GM23338 (cell line): ENCODE measurements at regions not wholly inside any gene's neighbourhood (a gene's known extent, or its start where the extent isn't known, plus 50 kb on each side); places are given as distances from the start of the nearest gene placed in this dataset.

Experiments used
- ATAC-seq: fragments of 200-7000 bp; cut with Tn5 transposase; 3 replicates; pipeline ENCODE4 v1.9.1; 2020
- DNase-seq: peaks from one replicate; pipeline ENCODE4 v3.0.0-alpha.2; 2015; ENCODE audit warnings: low spot score
- H2AFZ ChIP-seq: fragments of 200-600 bp; sonication (generic); 2 replicates; pipeline ENCODE4 v1.8.0; 2016; ENCODE audit warnings: antibody characterized with exemption, mild to moderate bottlenecking, moderate library complexity
- H3F3A ChIP-seq: fragments of 200-600 bp; sonication (generic); replicated peaks from 2 replicates; pipeline ENCODE4 v1.8.0; 2017; ENCODE audit warnings: antibody characterized with exemption, mixed run types, low read depth
- H3K27ac ChIP-seq: fragments of 200-600 bp; sonication (generic); 2 replicates; pipeline ENCODE4 v1.6.1; 2016; ENCODE audit warnings: low read depth
- H3K27me3 ChIP-seq: fragments of 200-600 bp; sonication (generic); 2 replicates; pipeline ENCODE4 v1.8.0; 2016; ENCODE audit warnings: mild to moderate bottlenecking, mixed run types, moderate library complexity; ENCODE audit not compliant: insufficient read depth
- H3K36me3 ChIP-seq: fragments of 200-600 bp; sonication (generic); 2 replicates; pipeline ENCODE4 v1.8.0; 2016; ENCODE audit warnings: mild to moderate bottlenecking; ENCODE audit not compliant: insufficient read depth
- H3K4me1 ChIP-seq: fragments of 200-600 bp; sonication (generic); 2 replicates; pipeline ENCODE4 v1.8.0; 2016; ENCODE audit warnings: mild to moderate bottlenecking, moderate library complexity; ENCODE audit not compliant: insufficient read depth
- H3K4me2 ChIP-seq: fragments of 200-600 bp; sonication (generic); 2 replicates; pipeline ENCODE4 v1.7.1; 2017; ENCODE audit warnings: mixed run types
- H3K4me3 ChIP-seq: fragments of 200-600 bp; sonication (generic); 2 replicates; pipeline ENCODE4 v1.6.1; 2016; ENCODE audit warnings: mixed run types
- H3K79me2 ChIP-seq: fragments of 200-600 bp; sonication (generic); replicated peaks from 2 replicates; pipeline ENCODE4 v1.8.0; 2017; ENCODE audit warnings: mild to moderate bottlenecking; ENCODE audit not compliant: insufficient read depth
- H3K9me2 ChIP-seq: fragments of 200-600 bp; sonication (generic); 2 replicates; pipeline ENCODE4 v1.8.0; 2017; ENCODE audit not compliant: insufficient read depth
- H4K20me1 ChIP-seq: fragments of 200-600 bp; sonication (generic); replicated peaks from 2 replicates; pipeline ENCODE4 v1.8.0; 2017; ENCODE audit warnings: mild to moderate bottlenecking; ENCODE audit not compliant: insufficient read depth
- H3K27ac Mint-ChIP-seq: 2 replicates; pipeline ENCODE4 v1.8.0; 2020; ENCODE audit warnings: inconsistent platforms, mild to moderate bottlenecking, moderate library complexity, mixed read lengths
- H3K27me3 Mint-ChIP-seq: 3 replicates; pipeline ENCODE4 v1.8.0; 2022; ENCODE audit warnings: low read depth, mild to moderate bottlenecking, moderate library complexity, mixed read lengths, inconsistent platforms; ENCODE audit not compliant: insufficient read depth, poor library complexity
- H3K36me3 Mint-ChIP-seq: 3 replicates; pipeline ENCODE4 v1.8.0; 2021; ENCODE audit warnings: low read depth, mild to moderate bottlenecking, inconsistent platforms, moderate library complexity, mixed read lengths
- H3K4me1 Mint-ChIP-seq: 3 replicates; pipeline ENCODE4 v1.8.0; 2020; ENCODE audit warnings: mild to moderate bottlenecking, inconsistent platforms, mixed read lengths
- H3K4me3 Mint-ChIP-seq: 3 replicates; pipeline ENCODE4 v1.8.0; 2021; ENCODE audit warnings: moderate library complexity, mild to moderate bottlenecking, inconsistent platforms, mixed read lengths
- H3K9me3 Mint-ChIP-seq: 3 replicates; pipeline ENCODE4 v1.8.0; 2020; ENCODE audit warnings: moderate library complexity, mild to moderate bottlenecking, inconsistent platforms, mixed read lengths
- EZH2 ChIP-seq: fragments of 200-600 bp; sonication (generic); IDR thresholded peaks from one replicate; pipeline ENCODE4 v1.8.0; 2017; ENCODE audit warnings: antibody characterized with exemption, mild to moderate bottlenecking, low read depth; ENCODE audit not compliant: unreplicated experiment
- JUNB ChIP-seq: IDR thresholded peaks from one replicate; pipeline ENCODE4 v1.6.1; 2016; ENCODE audit warnings: antibody characterized with exemption; ENCODE audit not compliant: unreplicated experiment
- NANOG ChIP-seq: IDR thresholded peaks from 2 replicates; pipeline ENCODE4 v1.6.1; 2016; ENCODE audit warnings: antibody characterized with exemption, borderline replicate concordance
- POLR2AphosphoS5 ChIP-seq: IDR thresholded peaks from 2 replicates; pipeline ENCODE4 v1.6.1; 2016; ENCODE audit warnings: antibody characterized with exemption, low read depth
- REST ChIP-seq: IDR thresholded peaks from one replicate; pipeline ENCODE4 v1.6.1; 2018; ENCODE audit warnings: antibody characterized with exemption; ENCODE audit not compliant: unreplicated experiment
- STAT1 ChIP-seq: IDR thresholded peaks from one replicate; pipeline ENCODE4 v1.6.1; 2016; ENCODE audit warnings: antibody characterized with exemption; ENCODE audit not compliant: unreplicated experiment
- ZNF462 ChIP-seq: fragments of 250-450 bp; sonication (Bioruptor Pico); IDR thresholded peaks from 2 replicates; pipeline ENCODE4 v1.5.0; 2020; ENCODE audit warnings: mild to moderate bottlenecking, moderate library complexity
- TF ChIP-seq, protein P1 (sequence below): IDR thresholded peaks from 2 replicates; pipeline ENCODE4 v1.6.1; 2016; ENCODE audit warnings: antibody characterized with exemption

GRCh38 chr9:23638011-23638410 is 188.0 kb downstream of the ELAVL2 start:
- peaks cover 2% of the 10 kb centered on the region for H3K27me3 Mint-ChIP-seq
- no peaks in the 10 kb centered on the region for H3K4me1 Mint-ChIP-seq
- H3K27ac ChIP-seq, result no peak overlapping the region
- ATAC-seq (no peak), DNase-seq (no peak)
- peaks cover 41% of the 10 kb centered on the region for H3K36me3 Mint-ChIP-seq
- no peak overlapping the region for H3K4me3 Mint-ChIP-seq
- no peak overlapping the region for H3K4me3 ChIP-seq
- TF ChIP-seq POLR2AphosphoS5 (no peak), NANOG (no peak), EZH2 (no peak), ZNF462 (no peak), REST (no peak), JUNB (no peak), STAT1 (no peak)
- TF ChIP-seq, protein P1, sequence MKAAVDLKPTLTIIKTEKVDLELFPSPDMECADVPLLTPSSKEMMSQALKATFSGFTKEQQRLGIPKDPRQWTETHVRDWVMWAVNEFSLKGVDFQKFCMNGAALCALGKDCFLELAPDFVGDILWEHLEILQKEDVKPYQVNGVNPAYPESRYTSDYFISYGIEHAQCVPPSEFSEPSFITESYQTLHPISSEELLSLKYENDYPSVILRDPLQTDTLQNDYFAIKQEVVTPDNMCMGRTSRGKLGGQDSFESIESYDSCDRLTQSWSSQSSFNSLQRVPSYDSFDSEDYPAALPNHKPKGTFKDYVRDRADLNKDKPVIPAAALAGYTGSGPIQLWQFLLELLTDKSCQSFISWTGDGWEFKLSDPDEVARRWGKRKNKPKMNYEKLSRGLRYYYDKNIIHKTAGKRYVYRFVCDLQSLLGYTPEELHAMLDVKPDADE, result no peak
- H3F3A ChIP-seq, result no peaks in the 10 kb centered on the region
- no peak overlapping the region for H2AFZ ChIP-seq
- no peaks in the 10 kb centered on the region for H3K27me3 ChIP-seq
- no peaks in the 10 kb centered on the region for H3K79me2 ChIP-seq
- no peaks in the 10 kb centered on the region; the same call in 1 of the 2 replicates for H4K20me1 ChIP-seq
- H3K4me1 ChIP-seq, result no peaks in the 10 kb centered on the region
- H3K36me3 ChIP-seq, result peaks cover 17% of the 10 kb centered on the region; the same call in 1 of the 2 replicates
- no peak overlapping the region for H3K4me2 ChIP-seq
- no peaks in the 10 kb centered on the region; the same call in 2 of the 3 replicates for H3K9me3 Mint-ChIP-seq
- H3K9me2 ChIP-seq, result no peaks in the 10 kb centered on the region
- no peak overlapping the region for H3K27ac Mint-ChIP-seq
